ENCODE measurements at regions not wholly inside any gene's neighbourhood (a gene's known extent, or its start where the extent isn't known, plus 50 kb on each side); places are given as distances from the start of the nearest gene placed in this dataset.

DNA sequence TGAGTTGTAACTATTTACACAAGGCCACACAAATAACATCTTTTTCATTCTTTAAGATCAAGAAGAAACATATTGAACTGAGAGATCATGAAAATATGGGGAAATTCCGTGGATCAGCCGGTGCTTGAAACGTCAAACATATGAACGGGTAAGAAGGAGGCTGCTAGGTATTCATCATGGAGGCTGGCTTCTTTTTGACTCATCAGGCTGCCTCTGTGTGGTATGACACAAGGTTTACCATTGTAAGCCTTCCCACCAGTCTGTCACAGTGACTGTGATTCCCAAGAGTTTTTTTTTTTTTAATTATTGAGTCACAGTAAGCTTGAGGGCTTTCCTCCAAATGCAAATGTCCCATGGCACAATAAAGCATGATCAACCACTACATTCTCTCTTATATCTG, 506.9 kb downstream of the BCL11A start:
- no peak for TF ChIP-seq EP300 (IDR thresholded peaks at IDR 0.05)
- TF ChIP-seq POLR2AphosphoS5 (IDR thresholded peaks at IDR 0.05): no peak
- TF ChIP-seq POLR2A (IDR thresholded peaks at IDR 0.05): no peak
- TF ChIP-seq, protein P1, sequence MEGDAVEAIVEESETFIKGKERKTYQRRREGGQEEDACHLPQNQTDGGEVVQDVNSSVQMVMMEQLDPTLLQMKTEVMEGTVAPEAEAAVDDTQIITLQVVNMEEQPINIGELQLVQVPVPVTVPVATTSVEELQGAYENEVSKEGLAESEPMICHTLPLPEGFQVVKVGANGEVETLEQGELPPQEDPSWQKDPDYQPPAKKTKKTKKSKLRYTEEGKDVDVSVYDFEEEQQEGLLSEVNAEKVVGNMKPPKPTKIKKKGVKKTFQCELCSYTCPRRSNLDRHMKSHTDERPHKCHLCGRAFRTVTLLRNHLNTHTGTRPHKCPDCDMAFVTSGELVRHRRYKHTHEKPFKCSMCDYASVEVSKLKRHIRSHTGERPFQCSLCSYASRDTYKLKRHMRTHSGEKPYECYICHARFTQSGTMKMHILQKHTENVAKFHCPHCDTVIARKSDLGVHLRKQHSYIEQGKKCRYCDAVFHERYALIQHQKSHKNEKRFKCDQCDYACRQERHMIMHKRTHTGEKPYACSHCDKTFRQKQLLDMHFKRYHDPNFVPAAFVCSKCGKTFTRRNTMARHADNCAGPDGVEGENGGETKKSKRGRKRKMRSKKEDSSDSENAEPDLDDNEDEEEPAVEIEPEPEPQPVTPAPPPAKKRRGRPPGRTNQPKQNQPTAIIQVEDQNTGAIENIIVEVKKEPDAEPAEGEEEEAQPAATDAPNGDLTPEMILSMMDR (IDR thresholded peaks at IDR 0.05): no peak
- 96% methylated on average over 4 of the region's 4 CpGs for WGBS

DNA sequence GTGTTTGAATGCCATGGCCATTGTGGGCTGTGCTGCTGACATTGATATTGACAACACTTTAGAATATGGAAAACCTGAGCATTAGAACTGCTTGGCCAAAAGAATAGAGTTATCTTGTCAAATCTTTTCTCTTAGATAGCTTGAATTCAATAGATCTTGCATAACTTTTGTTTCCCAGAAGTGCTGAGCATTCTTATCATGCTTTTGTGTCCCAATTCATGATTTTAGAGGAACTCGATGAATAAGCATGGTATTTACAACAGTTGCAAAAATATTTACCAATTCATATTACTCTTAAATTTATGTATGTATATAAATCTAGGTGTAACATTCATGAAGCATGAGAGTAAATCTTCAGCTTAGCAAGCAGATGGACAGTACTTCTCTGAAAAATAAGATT, 508.0 kb downstream of the BCL11A start:
- 80% methylated on average over 1 of the region's 1 CpG for WGBS
- no peaks in the 10 kb centered on the region for H3K4me1 ChIP-seq
- no peak for DNase-seq (ENCODE audit: low spot score in 2 of 2)
- no peaks in the 10 kb centered on the region for H3K27me3 ChIP-seq
- H3K4me3 ChIP-seq: no peak overlapping the region
- no peak overlapping the region for H3K27ac ChIP-seq
- no peak for TF ChIP-seq EP300 (IDR thresholded peaks at IDR 0.05)
- TF ChIP-seq POLR2A (IDR thresholded peaks at IDR 0.05): no peak
- TF ChIP-seq POLR2AphosphoS5 (IDR thresholded peaks at IDR 0.05): no peak
- TF ChIP-seq, protein P1 (IDR thresholded peaks at IDR 0.05): no peak
- no peaks in the 10 kb centered on the region for H3K36me3 ChIP-seq
- no peaks in the 10 kb centered on the region for H3K9me3 ChIP-seq

More for the DNA sequence above, 506.9 kb downstream of the BCL11A start:
- no peaks in the 10 kb centered on the region for H3K27me3 ChIP-seq
- no peak overlapping the region for H3K27ac ChIP-seq
- DNase-seq (ENCODE audit: low spot score in 2 of 2): no peak
- H3K4me3 ChIP-seq: no peak overlapping the region
- H3K9me3 ChIP-seq: no peaks in the 10 kb centered on the region
- H3K4me1 ChIP-seq: no peaks in the 10 kb centered on the region
- no peaks in the 10 kb centered on the region for H3K36me3 ChIP-seq

DNA sequence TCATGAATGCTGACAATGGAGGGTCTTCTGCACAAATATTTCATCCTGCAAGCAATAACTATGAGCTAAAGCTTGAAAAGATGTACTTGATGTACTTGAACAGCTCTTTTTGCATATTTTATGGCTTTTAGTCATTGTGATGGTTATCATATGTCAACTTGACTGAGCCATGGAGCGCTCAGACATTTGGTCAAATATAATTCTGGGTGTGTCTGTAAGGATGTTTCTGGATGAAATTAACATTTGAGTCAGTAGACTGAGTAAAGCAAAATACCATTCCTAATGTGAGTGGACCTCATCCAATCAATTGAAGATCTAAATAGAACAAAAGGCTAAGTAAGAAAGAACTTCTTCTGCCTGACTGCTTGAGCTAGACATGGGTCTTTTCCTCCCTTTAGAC, 509.0 kb downstream of the BCL11A start:
- no peaks in the 10 kb centered on the region for H3K27me3 ChIP-seq
- no peaks in the 10 kb centered on the region for H3K9me3 ChIP-seq
- H3K4me3 ChIP-seq: no peak overlapping the region
- 57% methylated on average over 1 of the region's 1 CpG for WGBS
- H3K4me1 ChIP-seq: no peaks in the 10 kb centered on the region
- DNase-seq (ENCODE audit: low spot score in 2 of 2): no peak
- TF ChIP-seq POLR2AphosphoS5 (IDR thresholded peaks at IDR 0.05): no peak
- TF ChIP-seq POLR2A (IDR thresholded peaks at IDR 0.05): no peak
- TF ChIP-seq, protein P1 (IDR thresholded peaks at IDR 0.05): no peak
- no peak for TF ChIP-seq EP300 (IDR thresholded peaks at IDR 0.05)
- H3K27ac ChIP-seq: no peak overlapping the region
- no peaks in the 10 kb centered on the region for H3K36me3 ChIP-seq

DNA sequence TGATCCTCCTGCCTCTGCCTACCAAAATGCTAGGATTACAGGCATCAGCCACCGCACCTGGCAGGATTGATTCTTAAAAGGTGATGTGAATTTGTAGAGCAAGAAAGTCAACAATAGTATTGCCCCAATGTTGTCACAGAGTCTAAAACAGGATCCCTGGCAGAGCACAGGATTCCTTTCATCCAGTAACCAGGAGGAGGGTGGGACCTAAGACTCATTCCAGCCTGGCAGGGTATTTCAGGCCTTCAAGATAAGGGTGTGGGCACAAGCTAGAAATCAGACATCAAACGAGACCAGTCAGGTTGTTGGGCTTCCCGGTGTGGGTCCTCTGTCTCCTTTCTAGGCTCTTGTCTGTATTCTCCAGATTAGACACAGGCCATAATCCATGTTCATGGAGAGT, 511.4 kb downstream of the BCL11A start:
- Histone ChIP-seq H3K27ac (no peak overlapping the region), H3K27me3 (no peaks in the 10 kb centered on the region), H3K4me1 (no peaks in the 10 kb centered on the region), H3K36me3 (no peaks in the 10 kb centered on the region), H3K4me3 (no peak overlapping the region), H3K9me3 (no peaks in the 10 kb centered on the region)
- 61% methylated on average over 3 of the region's 3 CpGs for WGBS
- TF ChIP-seq POLR2A (IDR thresholded peaks at IDR 0.05) (no peak), EP300 (IDR thresholded peaks at IDR 0.05) (no peak), POLR2AphosphoS5 (IDR thresholded peaks at IDR 0.05) (no peak)
- TF ChIP-seq, protein P1 (IDR thresholded peaks at IDR 0.05): no peak
- DNase-seq (ENCODE audit: low spot score in 2 of 2): no peak

DNA sequence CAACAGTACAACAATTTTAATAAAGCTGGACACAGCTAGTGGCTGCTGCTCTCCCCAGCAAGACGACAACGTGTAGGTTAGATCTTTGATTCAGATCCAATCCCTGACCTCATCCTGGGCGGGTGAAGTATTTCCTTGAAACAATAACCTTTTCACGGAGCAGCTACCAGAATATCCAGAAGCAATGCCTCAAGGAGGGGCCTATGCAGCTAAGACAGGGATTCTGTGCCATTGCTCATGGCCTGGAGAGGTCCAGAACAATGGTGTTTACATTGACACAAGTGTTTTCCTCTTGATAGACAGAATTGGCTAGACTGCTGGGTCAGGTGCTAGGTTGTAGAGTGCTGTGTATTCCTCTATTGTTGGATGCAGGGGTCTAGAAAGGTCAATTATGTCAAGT, 520.1 kb downstream of the BCL11A start:
- Histone ChIP-seq H3K36me3 (no peaks in the 10 kb centered on the region), H3K27me3 (no peaks in the 10 kb centered on the region), H3K27ac (no peak overlapping the region), H3K4me1 (no peaks in the 10 kb centered on the region), H3K4me3 (no peak overlapping the region), H3K9me3 (no peaks in the 10 kb centered on the region)
- WGBS: 69% methylated on average over 4 of the region's 4 CpGs
- TF ChIP-seq EP300 (IDR thresholded peaks at IDR 0.05) (no peak), POLR2A (IDR thresholded peaks at IDR 0.05) (no peak), POLR2AphosphoS5 (IDR thresholded peaks at IDR 0.05) (no peak)
- TF ChIP-seq, protein P1 (IDR thresholded peaks at IDR 0.05): no peak
- DNase-seq (ENCODE audit: low spot score in 2 of 2): no peak
